PFSK-1 (cell line): ENCODE measurements at regions not wholly inside any gene's neighbourhood (a gene's known extent, or its start where the extent isn't known, plus 50 kb on each side); places are given as distances from the start of the nearest gene placed in this dataset.

Experiments
- FOXP2 ChIP-seq: optimal IDR thresholded peaks from 2 replicates; pipeline ENCODE3; 2011; ENCODE audit warnings: borderline replicate concordance, control low read depth, inconsistent platforms; ENCODE audit not compliant: insufficient read depth; ENCODE audit errors: extremely low read length, extremely low read depth
- POLR2AphosphoS5 ChIP-seq: IDR thresholded peaks from 2 replicates; pipeline ENCODE4 v1.6.1; 2012; ENCODE audit warnings: low read depth, mild to moderate bottlenecking, control low read depth, low read length, moderate library complexity
- SIN3A ChIP-seq: IDR thresholded peaks from 2 replicates; pipeline ENCODE4 v1.6.1; 2012; ENCODE audit warnings: mild to moderate bottlenecking, low read length, moderate library complexity, borderline replicate concordance; ENCODE audit not compliant: insufficient read depth
- TAF1 ChIP-seq: IDR thresholded peaks from 2 replicates; pipeline ENCODE4 v1.6.1; 2012; ENCODE audit warnings: low read length, control low read depth, borderline replicate concordance; ENCODE audit not compliant: insufficient read depth
- TF ChIP-seq, protein P1 (sequence below), 2 experiments: IDR thresholded peaks; 2 replicates each; pipeline versions ENCODE4 v1.6.1 to v1.8.0; 2011 to 2012; ENCODE audit warnings: low read depth in 2 of 2, low read length in 2 of 2, control low read depth in 1 of 2, inconsistent platforms in 1 of 2, mild to moderate bottlenecking in 1 of 2, moderate library complexity in 1 of 2; ENCODE audit not compliant: insufficient read depth in 1 of 2

DNA sequence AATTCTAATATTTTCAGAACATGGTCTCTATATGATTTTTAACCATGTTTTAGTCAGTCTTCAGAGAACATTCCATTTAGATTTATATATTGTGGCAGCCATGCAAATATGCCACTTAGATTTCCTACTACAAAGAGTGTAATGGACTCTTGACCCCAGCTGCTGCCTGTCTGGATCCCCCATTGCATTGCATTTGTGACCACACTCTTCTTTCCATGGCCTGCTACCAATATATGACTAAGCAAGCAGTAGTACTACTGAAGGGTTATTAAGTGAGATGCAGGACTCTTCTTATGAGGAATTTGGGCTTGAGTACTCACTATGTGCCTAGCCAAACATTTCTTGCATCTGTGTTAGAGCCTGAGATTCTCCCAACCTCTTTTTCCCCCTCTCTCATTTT is 306.8 kb downstream of the PDHA2 start:
- no peak for TF ChIP-seq TAF1
- TF ChIP-seq, protein P1, sequence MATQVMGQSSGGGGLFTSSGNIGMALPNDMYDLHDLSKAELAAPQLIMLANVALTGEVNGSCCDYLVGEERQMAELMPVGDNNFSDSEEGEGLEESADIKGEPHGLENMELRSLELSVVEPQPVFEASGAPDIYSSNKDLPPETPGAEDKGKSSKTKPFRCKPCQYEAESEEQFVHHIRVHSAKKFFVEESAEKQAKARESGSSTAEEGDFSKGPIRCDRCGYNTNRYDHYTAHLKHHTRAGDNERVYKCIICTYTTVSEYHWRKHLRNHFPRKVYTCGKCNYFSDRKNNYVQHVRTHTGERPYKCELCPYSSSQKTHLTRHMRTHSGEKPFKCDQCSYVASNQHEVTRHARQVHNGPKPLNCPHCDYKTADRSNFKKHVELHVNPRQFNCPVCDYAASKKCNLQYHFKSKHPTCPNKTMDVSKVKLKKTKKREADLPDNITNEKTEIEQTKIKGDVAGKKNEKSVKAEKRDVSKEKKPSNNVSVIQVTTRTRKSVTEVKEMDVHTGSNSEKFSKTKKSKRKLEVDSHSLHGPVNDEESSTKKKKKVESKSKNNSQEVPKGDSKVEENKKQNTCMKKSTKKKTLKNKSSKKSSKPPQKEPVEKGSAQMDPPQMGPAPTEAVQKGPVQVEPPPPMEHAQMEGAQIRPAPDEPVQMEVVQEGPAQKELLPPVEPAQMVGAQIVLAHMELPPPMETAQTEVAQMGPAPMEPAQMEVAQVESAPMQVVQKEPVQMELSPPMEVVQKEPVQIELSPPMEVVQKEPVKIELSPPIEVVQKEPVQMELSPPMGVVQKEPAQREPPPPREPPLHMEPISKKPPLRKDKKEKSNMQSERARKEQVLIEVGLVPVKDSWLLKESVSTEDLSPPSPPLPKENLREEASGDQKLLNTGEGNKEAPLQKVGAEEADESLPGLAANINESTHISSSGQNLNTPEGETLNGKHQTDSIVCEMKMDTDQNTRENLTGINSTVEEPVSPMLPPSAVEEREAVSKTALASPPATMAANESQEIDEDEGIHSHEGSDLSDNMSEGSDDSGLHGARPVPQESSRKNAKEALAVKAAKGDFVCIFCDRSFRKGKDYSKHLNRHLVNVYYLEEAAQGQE (IDR thresholded peaks at IDR 0.05; ENCODE audit: insufficient read depth in 1 of 2, low read depth in 2 of 2, low read length in 2 of 2) = no peak
- TF ChIP-seq POLR2AphosphoS5 = no peak
- TF ChIP-seq SIN3A = no peak
- TF ChIP-seq FOXP2 = no peak
